Endothelial cell of umbilical vein (primary cell): ENCODE measurements at regions not wholly inside any gene's neighbourhood (a gene's known extent, or its start where the extent isn't known, plus 50 kb on each side); places are given as distances from the start of the nearest gene placed in this dataset.

Source experiments
- BruUV-seq: library from RNA; stranded (reverse); fragments of 400-500 nt; replicated peaks from 2 replicates; lab custom pipeline; 2021; lab: Mats Ljungman, UMichigan
- CTCF ChIA-PET: fragments of 300-600, 350-600 bp; sonication (Branson Sonifier 250); formaldehyde crosslinking; loops from one replicate; lab custom pipeline; 2021; ENCODE audit warnings: antibody characterized with exemption, inconsistent platforms; lab: Charles Lee
- POLR2A ChIA-PET: fragments of 300-600, 350-600 bp; sonication (Branson Sonifier 250); formaldehyde crosslinking; loops from one replicate; lab custom pipeline; 2021; ENCODE audit warnings: antibody characterized with exemption, inconsistent platforms; lab: Charles Lee
- DNase-seq: peaks from one replicate; pipeline ENCODE4 v3.0.0-alpha.2; 2011; ENCODE audit warnings: low read depth, low spot score
- FAIRE-seq: peaks from 2 replicates; lab custom pipeline; 2011; peaks lifted over from hg19 to GRCh38; lab: Jason Lieb, UNC
- H2AFZ ChIP-seq: 2 replicates; pipeline ENCODE4 v1.6.0; 2012; ENCODE audit warnings: low read depth, low read length, control low read depth, inconsistent platforms
- H3K27ac ChIP-seq: 2 replicates; pipeline ENCODE4 v1.5.1; 2011; ENCODE audit warnings: low read depth, mild to moderate bottlenecking, control low read depth, low read length, moderate library complexity; ENCODE audit not compliant: insufficient read depth
- H3K27me3 ChIP-seq, 2 experiments: 2 replicates each; pipeline versions ENCODE4 v1.6.0 to v1.6.1; 2011; ENCODE audit warnings: low read length in 2 of 2, mixed read lengths in 1 of 2; ENCODE audit not compliant: control insufficient read depth in 2 of 2, insufficient read depth in 2 of 2
- H3K36me3 ChIP-seq, 2 experiments: 2 replicates in 1 of 2; 3 replicates in 1 of 2; pipeline ENCODE4 v1.5.1; 2011; ENCODE audit warnings: low read length in 2 of 2, mild to moderate bottlenecking in 1 of 2, moderate library complexity in 1 of 2; ENCODE audit not compliant: control insufficient read depth in 2 of 2, insufficient read depth in 2 of 2; ENCODE audit errors: extremely low read depth in 1 of 2
- H3K4me1 ChIP-seq: 3 replicates; pipeline ENCODE4 v1.5.1; 2011; ENCODE audit warnings: mild to moderate bottlenecking, low read length; ENCODE audit not compliant: control insufficient read depth, insufficient read depth; ENCODE audit errors: extremely low read depth
- H3K4me2 ChIP-seq: 2 replicates; pipeline ENCODE4 v1.6.1; 2011; ENCODE audit warnings: low read length, control low read depth, mixed read lengths; ENCODE audit not compliant: insufficient read depth
- H3K4me3 ChIP-seq, 3 experiments: fragments of 200-600 bp in 1 of 3; sonication (generic), shearing (Covaris generic) in 1 of 3; replicated peaks in 1 of 3; 2 replicates each; pipeline ENCODE4 v1.5.1; 2011 to 2016; ENCODE audit warnings: control low read depth in 3 of 3, low read length in 3 of 3, mild to moderate bottlenecking in 2 of 3, inconsistent platforms in 1 of 3, low read depth in 1 of 3, moderate library complexity in 1 of 3; ENCODE audit not compliant: insufficient read depth in 1 of 3
- H3K79me2 ChIP-seq: 2 replicates; pipeline ENCODE4 v1.6.0; 2012; ENCODE audit warnings: low read length, inconsistent platforms; ENCODE audit not compliant: control insufficient read depth, insufficient read depth
- H3K9ac ChIP-seq: replicated peaks from 2 replicates; pipeline ENCODE3; 2011; ENCODE audit warnings: low read length, control low read depth; ENCODE audit not compliant: insufficient read depth; ENCODE audit errors: extremely low read depth
- H3K9me1 ChIP-seq: replicated peaks from 3 replicates; pipeline ENCODE4 v1.6.0; 2011; ENCODE audit warnings: mild to moderate bottlenecking, low read length; ENCODE audit not compliant: control insufficient read depth, insufficient read depth; ENCODE audit errors: extremely low read depth
- H3K9me3 ChIP-seq: replicated peaks from 2 replicates; pipeline ENCODE4 v1.5.1; 2012; ENCODE audit warnings: low read length, inconsistent platforms; ENCODE audit not compliant: control insufficient read depth, insufficient read depth
- H4K20me1 ChIP-seq: replicated peaks from 2 replicates; pipeline ENCODE3; 2011; ENCODE audit warnings: mild to moderate bottlenecking, low read length; ENCODE audit not compliant: control insufficient read depth, insufficient read depth; ENCODE audit errors: extremely low read depth
- CTCF ChIP-seq, 2 donors: IDR thresholded peaks; 1 replicate in 1 of 2; 2 replicates in 1 of 2; pipeline ENCODE4 v1.5.1; 2011; ENCODE audit warnings: low read length in 2 of 2, mild to moderate bottlenecking in 2 of 2, moderate library complexity in 2 of 2, control low read depth in 1 of 2, inconsistent platforms in 1 of 2, low read depth in 1 of 2; ENCODE audit not compliant: insufficient read depth in 1 of 2; ENCODE audit errors: extremely low read depth in 1 of 2
- EZH2 ChIP-seq: IDR thresholded peaks from 2 replicates; pipeline ENCODE4 v1.6.1; 2012; ENCODE audit warnings: borderline replicate concordance, low read depth, mild to moderate bottlenecking, moderate library complexity, low read length, inconsistent platforms; ENCODE audit not compliant: severe bottlenecking
- FOS ChIP-seq: IDR thresholded peaks from 2 replicates; pipeline ENCODE4 v1.6.1; 2011; ENCODE audit warnings: mild to moderate bottlenecking, low read length, moderate library complexity, borderline replicate concordance; ENCODE audit not compliant: insufficient read depth
- GATA2 ChIP-seq: IDR thresholded peaks from 2 replicates; pipeline ENCODE4 v1.7.0; 2011; ENCODE audit warnings: low read depth, mild to moderate bottlenecking, moderate library complexity, mixed read lengths, low read length; ENCODE audit not compliant: insufficient read length, insufficient read depth
- JUN ChIP-seq: IDR thresholded peaks from 2 replicates; pipeline ENCODE4 v1.6.1; 2011; ENCODE audit warnings: borderline replicate concordance, low read depth; ENCODE audit not compliant: insufficient read length, insufficient read depth
- MYC ChIP-seq: IDR thresholded peaks from one replicate; pipeline ENCODE4 v1.6.1; 2011; ENCODE audit warnings: mild to moderate bottlenecking, low read depth, low read length
- POLR2A ChIP-seq: IDR thresholded peaks from 2 replicates; pipeline ENCODE4 v1.6.1; 2012; ENCODE audit warnings: low read depth, mild to moderate bottlenecking, control low read depth, low read length
- POLR2AphosphoS5 ChIP-seq: IDR thresholded peaks from 2 replicates; pipeline ENCODE4 v1.6.1; 2012; ENCODE audit warnings: low read depth, mild to moderate bottlenecking, control low read depth, low read length, moderate library complexity; ENCODE audit not compliant: insufficient read depth
- dilution Hi-C: fragments of 300-500 bp; cut with MboI; formaldehyde crosslinking; loops from one replicate; pipeline ENCODE4 v1.15.0; 2019; ENCODE audit warnings: low sequenced_read_pairs; ENCODE audit not compliant: extremely low pct_ligation_motif_present
- intact Hi-C: fragments of 100-400 bp; cut with micrococcal nuclease; formaldehyde crosslinking; loops from one replicate; pipeline ENCODE4 v1.10.0; 2022
- TF ChIP-seq, protein P1 (sequence below): IDR thresholded peaks from 2 replicates; pipeline ENCODE4 v1.6.1; 2011; ENCODE audit not compliant: insufficient read depth, insufficient read length

GRCh38 chr2:105953942-105954341 is 209.2 kb downstream of the NCK2 start:
- BruUV-seq, result no TSS peak
- Histone ChIP-seq H3K9me3 (no peaks in the 10 kb centered on the region), H3K4me3 (no peak overlapping the region), H4K20me1 (no peaks in the 10 kb centered on the region), H2AFZ (no peak overlapping the region), H3K79me2 (no peaks in the 10 kb centered on the region), H3K36me3 (no peaks in the 10 kb centered on the region), H3K9me1 (no peaks in the 10 kb centered on the region), H3K9ac (no peak overlapping the region), H3K27ac (no peak overlapping the region), H3K4me2 (no peak overlapping the region), H3K27me3 (no peaks in the 10 kb centered on the region), H3K4me1 (no peaks in the 10 kb centered on the region)
- DNase-seq (no peak), FAIRE-seq (no peak)
- TF ChIP-seq POLR2A (no peak), EZH2 (no peak), CTCF (IDR thresholded peaks at IDR 0.05; ENCODE audit: extremely low read depth in 1 of 2, insufficient read depth in 1 of 2, low read depth in 1 of 2, low read length in 2 of 2) (no peak), FOS (no peak), GATA2 (no peak), POLR2AphosphoS5 (no peak), JUN (no peak), MYC (no peak)
- TF ChIP-seq, protein P1, sequence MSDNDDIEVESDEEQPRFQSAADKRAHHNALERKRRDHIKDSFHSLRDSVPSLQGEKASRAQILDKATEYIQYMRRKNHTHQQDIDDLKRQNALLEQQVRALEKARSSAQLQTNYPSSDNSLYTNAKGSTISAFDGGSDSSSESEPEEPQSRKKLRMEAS, result no peak
- intact Hi-C loops, result no loop called here
- ChIA-PET CTCF (no interaction called here), POLR2A (no interaction called here)
- dilution Hi-C loops, result no loop called here
